Erythroblast (primary cell): ENCODE measurements at regions not wholly inside any gene's neighbourhood (a gene's known extent, or its start where the extent isn't known, plus 50 kb on each side); places are given as distances from the start of the nearest gene placed in this dataset.

Experiments used
- GATA1 ChIP-seq: IDR thresholded peaks from 2 replicates; pipeline ENCODE4 v1.6.1; 2011; ENCODE audit warnings: low read depth, mild to moderate bottlenecking, control low read depth, low read length, moderate library complexity
- POLR2A ChIP-seq: IDR thresholded peaks from 2 replicates; pipeline ENCODE4 v1.6.1; 2011; ENCODE audit warnings: mild to moderate bottlenecking, low read length

DNA sequence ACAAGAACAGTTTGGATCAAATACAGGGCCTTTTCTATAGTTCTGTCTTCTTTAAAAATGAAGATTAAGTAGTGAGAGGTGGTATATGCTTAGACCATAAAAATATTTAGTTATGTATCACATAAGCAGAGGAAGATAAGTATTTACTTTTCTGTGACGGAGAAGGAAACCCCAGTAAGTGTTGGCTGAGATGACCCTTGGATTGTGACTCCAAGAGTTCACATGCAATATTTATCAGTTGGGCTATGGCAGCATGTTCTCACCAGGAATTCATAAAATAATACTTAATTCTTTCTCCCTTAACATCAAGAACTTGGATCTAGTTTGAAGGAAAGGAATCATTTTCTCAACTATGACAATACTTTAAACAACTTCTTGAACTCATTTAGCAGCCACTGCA is 98.4 kb upstream of the TBX18 start:
- TF ChIP-seq POLR2A, result no peak
- TF ChIP-seq GATA1, result no peak
